Transverse colon (tissue), 4 donors: ENCODE measurements at regions not wholly inside any gene's neighbourhood (a gene's known extent, or its start where the extent isn't known, plus 50 kb on each side); places are given as distances from the start of the nearest gene placed in this dataset.

Experiments used
- DNase-seq: peaks from one replicate; pipeline ENCODE4 v3.0.0-alpha.2; 2019
- H3K27ac ChIP-seq, 4 donors: fragments of 200-600 bp; sonication (generic); 2 replicates each; pipeline ENCODE4 v1.5.1; 2016 to 2018; ENCODE audit warnings: inconsistent platforms in 4 of 4
- H3K27me3 ChIP-seq: fragments of 200-600 bp; sonication (generic); 2 replicates; pipeline ENCODE4 v1.5.1; 2017; ENCODE audit warnings: inconsistent platforms
- H3K36me3 ChIP-seq, 4 donors: fragments of 200-600 bp; sonication (generic); 2 replicates each; pipeline ENCODE4 v1.5.1; 2017 to 2019; ENCODE audit warnings: inconsistent platforms in 4 of 4
- H3K4me1 ChIP-seq, 4 donors: fragments of 200-600 bp; sonication (generic); 2 replicates each; pipeline ENCODE4 v1.5.1; 2017 to 2020; ENCODE audit warnings: inconsistent platforms in 4 of 4
- H3K4me3 ChIP-seq, 4 donors: fragments of 200-600 bp; sonication (generic); 1 replicate in 1 of 4; 2 replicates in 3 of 4; pipeline versions ENCODE4 v1.5.1 to v1.6.1; 2017 to 2019; ENCODE audit warnings: inconsistent platforms in 4 of 4
- H3K9me3 ChIP-seq, 2 donors: fragments of 200-600 bp; sonication (generic); 2 replicates each; pipeline ENCODE4 v1.5.1; 2017 to 2019; ENCODE audit warnings: inconsistent platforms in 2 of 2
- EP300 ChIP-seq: sonication (generic); formaldehyde crosslinking; IDR thresholded peaks from one replicate; pipeline ENCODE4 v1.6.1; 2017; ENCODE audit warnings: antibody characterized with exemption, low read depth
- POLR2A ChIP-seq: fragments of 450-650 bp; IDR thresholded peaks from one replicate; pipeline ENCODE4 v1.6.1; 2016; ENCODE audit warnings: antibody characterized with exemption, mild to moderate bottlenecking, moderate library complexity
- POLR2AphosphoS5 ChIP-seq, 3 donors: sonication (generic); formaldehyde crosslinking; IDR thresholded peaks; one replicate each; pipeline ENCODE4 v1.6.1; 2016; ENCODE audit warnings: antibody characterized with exemption in 3 of 3
- WGBS, 2 donors: methylation state at CpG; one replicate each; pipeline ENCODE4 v1.1.5; 2018; ENCODE audit warnings: low coverage in 1 of 2; 5-methylcytosine and 5-hydroxymethylcytosine counted together
- in situ Hi-C, 4 donors: fragments of 200-750 bp; cut with MboI; loops; one replicate each; pipeline versions ENCODE4 v1.15.0 to v1.15.1; 2017; ENCODE audit warnings: low sequenced_read_pairs in 3 of 4, low pct_ligation_motif_present in 1 of 4, low pct_unique_long_range_greater_than_20kb in 1 of 4
- intact Hi-C: fragments of 100-400 bp; cut with DNase I; formaldehyde crosslinking; loops from one replicate; pipeline ENCODE4 v1.15.1; 2023; ENCODE audit warnings: low total_unique reads
- TF ChIP-seq, protein P1 (sequence below), 5 experiments: fragments of 200-600 bp in 3 of 5; fragments of 450-650 bp in 2 of 5; sonication (generic) in 3 of 5; IDR thresholded peaks; 1 replicate in 2 of 5; 2 replicates in 3 of 5; pipeline ENCODE4 v1.5.1; 2016 to 2017; ENCODE audit warnings: antibody characterized with exemption in 5 of 5, inconsistent platforms in 3 of 5, mild to moderate bottlenecking in 2 of 5, moderate library complexity in 1 of 5

DNA sequence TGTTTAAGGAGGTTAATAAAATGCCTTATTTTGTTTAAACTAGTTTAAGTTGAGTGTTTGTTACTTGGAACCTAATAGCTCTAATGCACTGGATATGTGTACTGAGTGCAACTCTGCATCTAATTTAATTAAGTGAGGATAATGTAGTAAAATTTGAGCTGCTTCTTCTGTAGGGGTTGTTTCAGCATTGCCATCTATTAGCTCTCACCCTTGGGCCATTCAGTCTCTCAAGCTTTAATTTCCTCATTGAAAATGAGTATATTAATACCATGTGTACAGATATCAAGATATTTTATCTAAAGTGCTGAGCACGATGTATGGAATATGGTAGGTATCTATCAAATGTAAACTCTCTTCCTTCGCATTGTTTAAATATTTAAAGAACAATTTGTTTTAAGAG is 375.7 kb upstream of the LRRC3B start:
- Histone ChIP-seq H3K27me3 (no peaks in the 10 kb centered on the region), H3K4me3 (no peak overlapping the region), H3K27ac (no peak overlapping the region), H3K9me3 (no peaks in the 10 kb centered on the region), H3K36me3 (no peaks in the 10 kb centered on the region), H3K4me1 (no peaks in the 10 kb centered on the region)
- no peak for DNase-seq
- 79 to 93% methylated on average over 2 of the region's 2 CpGs for WGBS, 2 donors
- in situ Hi-C loops (no loop called here), intact Hi-C loops (no loop called here)
- TF ChIP-seq, protein P1, sequence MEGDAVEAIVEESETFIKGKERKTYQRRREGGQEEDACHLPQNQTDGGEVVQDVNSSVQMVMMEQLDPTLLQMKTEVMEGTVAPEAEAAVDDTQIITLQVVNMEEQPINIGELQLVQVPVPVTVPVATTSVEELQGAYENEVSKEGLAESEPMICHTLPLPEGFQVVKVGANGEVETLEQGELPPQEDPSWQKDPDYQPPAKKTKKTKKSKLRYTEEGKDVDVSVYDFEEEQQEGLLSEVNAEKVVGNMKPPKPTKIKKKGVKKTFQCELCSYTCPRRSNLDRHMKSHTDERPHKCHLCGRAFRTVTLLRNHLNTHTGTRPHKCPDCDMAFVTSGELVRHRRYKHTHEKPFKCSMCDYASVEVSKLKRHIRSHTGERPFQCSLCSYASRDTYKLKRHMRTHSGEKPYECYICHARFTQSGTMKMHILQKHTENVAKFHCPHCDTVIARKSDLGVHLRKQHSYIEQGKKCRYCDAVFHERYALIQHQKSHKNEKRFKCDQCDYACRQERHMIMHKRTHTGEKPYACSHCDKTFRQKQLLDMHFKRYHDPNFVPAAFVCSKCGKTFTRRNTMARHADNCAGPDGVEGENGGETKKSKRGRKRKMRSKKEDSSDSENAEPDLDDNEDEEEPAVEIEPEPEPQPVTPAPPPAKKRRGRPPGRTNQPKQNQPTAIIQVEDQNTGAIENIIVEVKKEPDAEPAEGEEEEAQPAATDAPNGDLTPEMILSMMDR (IDR thresholded peaks at IDR 0.05), result no peak
- TF ChIP-seq POLR2AphosphoS5 (IDR thresholded peaks at IDR 0.05), result no peak
- no peak for TF ChIP-seq EP300
- no peak for TF ChIP-seq POLR2A

DNA sequence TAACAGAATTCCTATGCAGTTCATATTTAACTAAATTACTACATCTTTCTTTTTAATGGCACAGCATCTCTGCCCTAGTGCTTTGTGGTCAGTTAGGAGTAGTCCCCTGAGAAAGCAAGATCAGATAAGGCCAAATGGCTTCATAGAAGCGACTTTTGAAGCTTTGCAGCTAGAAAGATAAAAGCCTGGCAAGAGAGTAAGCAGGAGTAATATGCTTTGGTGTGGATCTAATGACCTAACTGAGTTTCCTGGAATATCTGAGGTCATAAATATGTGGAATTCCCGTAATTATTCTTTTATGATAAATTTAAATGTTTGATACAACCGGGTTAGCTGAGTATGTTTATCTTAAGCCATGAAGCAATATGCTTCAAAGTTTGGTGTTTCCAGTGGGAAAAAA is 374.9 kb upstream of the LRRC3B start:
- no peak for TF ChIP-seq EP300
- no peak for TF ChIP-seq POLR2AphosphoS5 (IDR thresholded peaks at IDR 0.05)
- no peak for TF ChIP-seq POLR2A
- TF ChIP-seq, protein P1 (IDR thresholded peaks at IDR 0.05), result no peak
- Histone ChIP-seq H3K27me3 (no peaks in the 10 kb centered on the region), H3K9me3 (no peaks in the 10 kb centered on the region), H3K27ac (no peak overlapping the region), H3K36me3 (no peaks in the 10 kb centered on the region), H3K4me1 (no peaks in the 10 kb centered on the region), H3K4me3 (no peak overlapping the region)
- intact Hi-C loops (no loop called here), in situ Hi-C loops (no loop called here)
- DNase-seq, result no peak
- 18 to 28% methylated on average over 3 of the region's 3 CpGs for WGBS, 2 donors

DNA sequence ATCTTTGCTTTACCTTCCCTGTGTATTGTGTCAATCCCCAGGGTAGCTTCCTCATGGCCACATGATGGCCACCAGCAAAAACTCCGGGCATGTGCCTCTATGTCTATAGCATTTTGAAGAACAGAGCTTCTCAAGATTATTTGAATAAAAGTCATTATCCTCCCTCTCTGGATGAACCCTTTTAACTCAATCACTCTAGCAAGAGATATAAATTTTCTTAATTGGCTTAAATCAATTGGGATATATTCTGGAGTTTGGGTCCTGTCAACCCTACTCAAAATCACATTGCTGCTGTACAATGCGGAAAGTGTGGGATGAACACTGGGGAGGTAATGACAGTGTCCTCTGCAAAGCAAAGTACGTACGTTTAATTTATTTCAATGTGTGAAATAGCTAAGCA is 370.6 kb upstream of the LRRC3B start:
- H3K27ac ChIP-seq, result no peak overlapping the region
- H3K27me3 ChIP-seq, result no peaks in the 10 kb centered on the region
- DNase-seq, result no peak
- 94% methylated on average over 4 of the region's 4 CpGs for WGBS, 2 donors
- TF ChIP-seq POLR2A (no peak), EP300 (no peak), POLR2AphosphoS5 (IDR thresholded peaks at IDR 0.05) (no peak)
- TF ChIP-seq, protein P1 (IDR thresholded peaks at IDR 0.05), result no peak
- intact Hi-C loops (no loop called here), in situ Hi-C loops (no loop called here)
- no peaks in the 10 kb centered on the region for H3K4me1 ChIP-seq
- peaks cover 0 to 3% of the 10 kb centered on the region in 2 donors for H3K9me3 ChIP-seq
- H3K36me3 ChIP-seq, result no peaks in the 10 kb centered on the region
- H3K4me3 ChIP-seq, result no peak overlapping the region

DNA sequence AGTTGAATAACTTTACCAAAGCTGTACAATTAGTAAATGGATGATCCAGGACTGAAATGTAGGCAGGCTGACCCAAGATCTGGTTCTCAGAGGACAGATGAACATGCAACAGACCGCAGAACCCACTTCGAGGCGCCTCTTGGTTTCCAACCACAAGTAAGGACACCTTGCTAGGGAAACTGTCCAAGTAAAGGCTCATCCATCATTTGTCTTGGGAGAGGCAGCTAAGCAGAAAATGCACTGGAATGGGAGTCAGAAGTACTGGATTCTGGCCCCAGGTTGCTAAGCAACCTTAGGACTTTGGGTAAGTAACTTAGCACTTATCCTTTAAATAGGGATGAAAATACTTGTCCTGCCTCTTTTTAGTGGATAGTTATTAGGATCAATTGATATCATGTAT is 366.3 kb upstream of the LRRC3B start:
- Histone ChIP-seq H3K4me1 (no peaks in the 10 kb centered on the region), H3K27ac (no peak overlapping the region), H3K36me3 (no peaks in the 10 kb centered on the region), H3K4me3 (no peak overlapping the region), H3K9me3 (peaks cover 0 to 3% of the 10 kb centered on the region in 2 donors), H3K27me3 (no peaks in the 10 kb centered on the region)
- intact Hi-C loops, result no loop called here
- no peak for DNase-seq
- 96 to 100% methylated on average over 1 to 3 of the region's 3 CpGs for WGBS, 2 donors
- in situ Hi-C loops, result no loop called here
- TF ChIP-seq POLR2AphosphoS5 (IDR thresholded peaks at IDR 0.05), result no peak
- TF ChIP-seq, protein P1 (IDR thresholded peaks at IDR 0.05), result no peak
- TF ChIP-seq POLR2A, result no peak
- no peak for TF ChIP-seq EP300
